Stimulated activated memory B cell treated with anti-CD40 and anti-IgM and Interleukin-4, amounts not matched to agents 10 μg/mL and 1 μg/mL and 100 μg/mL, for 72 hours (primary cell): ENCODE measurements at regions not wholly inside any gene's neighbourhood (a gene's known extent, or its start where the extent isn't known, plus 50 kb on each side); places are given as distances from the start of the nearest gene placed in this dataset.
"Not testable (repeated sequence)": the region's sequence is repeated elsewhere in the genome, so short reads cannot be mapped to it uniquely, and the experiment has no call there.

Experiments
- ATAC-seq: fragments of 150-1000 bp; cut with Tn5 transposase; 2 replicates; pipeline ENCODE4 v1.10.0; 2021
- H3K27ac Mint-ChIP-seq: one replicate; pipeline ENCODE4 v1.8.0; 2022; ENCODE audit warnings: mild to moderate bottlenecking, mixed read lengths
- H3K27me3 Mint-ChIP-seq: one replicate; pipeline ENCODE4 v1.8.0; 2022; ENCODE audit warnings: mixed read lengths
- H3K36me3 Mint-ChIP-seq: one replicate; pipeline ENCODE4 v1.8.0; 2022; ENCODE audit warnings: mixed read lengths
- H3K4me1 Mint-ChIP-seq: one replicate; pipeline ENCODE4 v1.8.0; 2022; ENCODE audit warnings: mixed read lengths
- H3K4me3 Mint-ChIP-seq: one replicate; pipeline ENCODE4 v1.8.0; 2022; ENCODE audit warnings: mild to moderate bottlenecking, moderate library complexity, mixed read lengths
- H3K9me3 Mint-ChIP-seq: one replicate; pipeline ENCODE4 v1.8.0; 2022; ENCODE audit warnings: mixed read lengths

DNA sequence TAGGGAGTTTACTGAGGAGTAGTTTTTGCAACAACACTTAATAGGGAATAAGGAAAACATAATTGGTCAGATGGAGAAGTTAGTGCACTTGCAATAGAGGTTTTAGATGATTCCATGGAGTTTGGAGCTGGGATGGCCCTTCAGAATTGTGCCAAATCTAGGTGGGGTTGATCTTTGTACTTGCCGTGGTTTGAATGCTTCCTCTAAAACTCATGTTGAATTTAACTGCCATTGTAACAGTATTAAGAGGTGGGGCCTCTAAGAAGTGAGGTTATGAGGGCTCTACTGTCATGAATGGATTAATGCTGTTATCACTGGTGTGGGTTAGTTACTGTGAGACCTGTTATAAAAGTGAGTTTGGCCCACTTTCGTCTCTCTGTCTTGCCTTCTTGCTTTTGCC is 94.4 kb upstream of the BOD1L1 start:
- no peaks in the 10 kb centered on the region for H3K4me1 Mint-ChIP-seq
- no peak overlapping the region for H3K4me3 Mint-ChIP-seq
- H3K36me3 Mint-ChIP-seq, result no peaks in the 10 kb centered on the region
- no peak overlapping the region for H3K27ac Mint-ChIP-seq
- peaks cover 9% of the 10 kb centered on the region for H3K27me3 Mint-ChIP-seq
- ATAC-seq, result no peak
- H3K9me3 Mint-ChIP-seq, result no peaks in the 10 kb centered on the region

DNA sequence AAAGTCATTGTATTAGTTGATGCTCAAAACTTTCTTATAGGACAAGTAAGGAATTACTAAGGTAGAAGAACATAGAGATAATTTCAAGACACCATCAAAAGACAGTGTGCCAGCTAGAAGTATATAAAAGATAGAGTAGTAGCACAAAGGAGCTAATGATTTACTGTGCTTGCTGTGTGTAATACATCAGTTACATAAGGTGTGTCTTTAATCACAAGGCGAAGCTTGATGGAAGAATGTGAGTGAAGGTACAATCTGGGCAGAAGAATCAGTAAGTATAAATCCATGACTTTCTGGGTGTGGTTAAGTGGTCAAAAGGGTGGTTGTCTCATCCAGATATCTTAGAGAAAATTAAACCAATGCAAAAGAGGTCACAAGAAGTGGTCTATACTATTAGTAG is 95.1 kb upstream of the BOD1L1 start:
- H3K36me3 Mint-ChIP-seq, result no peaks in the 10 kb centered on the region
- H3K4me1 Mint-ChIP-seq, result no peaks in the 10 kb centered on the region
- H3K9me3 Mint-ChIP-seq, result no peaks in the 10 kb centered on the region
- H3K4me3 Mint-ChIP-seq, result no peak overlapping the region
- ATAC-seq, result no peak
- peaks cover 2% of the 10 kb centered on the region for H3K27me3 Mint-ChIP-seq
- no peak overlapping the region for H3K27ac Mint-ChIP-seq

DNA sequence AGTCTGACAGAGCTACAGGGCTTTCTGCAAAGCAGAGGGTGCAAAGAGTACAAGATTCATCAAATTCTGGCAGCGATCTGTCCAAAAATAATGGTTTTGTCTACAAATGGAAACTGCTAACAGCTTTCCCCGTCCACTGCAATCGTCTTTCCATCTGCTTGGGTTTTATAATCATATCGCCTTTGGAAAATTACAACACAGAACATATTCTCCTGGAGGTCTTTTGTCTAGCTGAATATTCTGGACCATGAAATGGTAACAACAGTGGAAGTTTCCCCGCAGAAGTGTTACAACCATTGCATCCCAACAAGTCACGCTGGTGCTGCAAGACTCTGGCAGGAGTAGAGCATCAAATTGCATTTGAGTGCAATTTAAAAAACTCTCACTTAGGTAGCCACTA is 101.2 kb upstream of the BOD1L1 start:
- H3K9me3 Mint-ChIP-seq, result no peaks in the 10 kb centered on the region
- no peaks in the 10 kb centered on the region for H3K36me3 Mint-ChIP-seq
- H3K27me3 Mint-ChIP-seq, result no peaks in the 10 kb centered on the region
- no peaks in the 10 kb centered on the region for H3K4me1 Mint-ChIP-seq
- H3K4me3 Mint-ChIP-seq, result no peak overlapping the region
- H3K27ac Mint-ChIP-seq, result no peak overlapping the region
- no peak for ATAC-seq

DNA sequence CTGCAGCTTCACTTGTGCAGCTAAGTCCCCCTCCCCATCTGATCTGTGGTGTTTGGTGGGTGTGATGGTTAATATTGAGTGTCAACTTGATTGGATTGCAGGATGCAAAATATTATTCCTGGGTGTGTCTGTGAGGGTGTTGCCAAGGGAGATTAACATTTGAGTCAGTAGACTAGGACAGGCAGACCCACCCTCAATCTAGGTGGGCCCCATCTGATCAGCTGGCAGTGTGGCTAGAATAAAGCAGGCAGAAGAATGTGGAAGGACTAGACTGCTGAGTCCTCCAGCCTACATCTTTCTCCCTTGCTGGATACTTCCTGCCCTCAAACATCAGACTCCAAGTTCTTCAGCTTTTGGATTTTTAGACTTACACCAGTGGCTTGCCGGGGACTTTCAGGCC is 103.5 kb upstream of the BOD1L1 start:
- H3K36me3 Mint-ChIP-seq, result no peaks in the 10 kb centered on the region
- H3K4me1 Mint-ChIP-seq, result no peaks in the 10 kb centered on the region
- H3K9me3 Mint-ChIP-seq, result no peaks in the 10 kb centered on the region
- no peaks in the 10 kb centered on the region for H3K27me3 Mint-ChIP-seq
- no peak overlapping the region for H3K4me3 Mint-ChIP-seq
- no peak for ATAC-seq
- no peak overlapping the region for H3K27ac Mint-ChIP-seq

DNA sequence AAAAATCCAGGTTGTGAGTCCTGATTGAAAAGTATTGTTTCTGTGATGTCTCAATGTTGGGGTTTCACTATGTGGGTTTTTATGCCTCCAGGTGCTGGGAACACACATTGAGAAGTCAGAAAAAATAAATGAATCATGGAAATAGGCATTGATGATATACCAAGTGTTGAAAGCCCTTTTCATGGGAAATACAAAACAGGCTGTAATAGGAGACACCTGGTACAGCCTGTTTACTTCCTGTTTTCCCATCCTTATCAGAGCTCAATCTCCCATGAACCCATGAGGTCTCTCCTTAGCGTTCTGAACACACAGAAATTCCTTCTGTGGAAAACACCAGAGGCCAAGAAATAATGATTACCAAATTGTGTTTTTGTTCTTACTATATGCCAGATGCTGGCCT is 106.3 kb upstream of the BOD1L1 start:
- Mint-ChIP-seq H3K36me3 (no peaks in the 10 kb centered on the region), H3K27me3 (no peaks in the 10 kb centered on the region), H3K27ac (no peak overlapping the region), H3K4me3 (no peak overlapping the region), H3K4me1 (no peaks in the 10 kb centered on the region), H3K9me3 (no peaks in the 10 kb centered on the region)
- ATAC-seq, result no peak

DNA sequence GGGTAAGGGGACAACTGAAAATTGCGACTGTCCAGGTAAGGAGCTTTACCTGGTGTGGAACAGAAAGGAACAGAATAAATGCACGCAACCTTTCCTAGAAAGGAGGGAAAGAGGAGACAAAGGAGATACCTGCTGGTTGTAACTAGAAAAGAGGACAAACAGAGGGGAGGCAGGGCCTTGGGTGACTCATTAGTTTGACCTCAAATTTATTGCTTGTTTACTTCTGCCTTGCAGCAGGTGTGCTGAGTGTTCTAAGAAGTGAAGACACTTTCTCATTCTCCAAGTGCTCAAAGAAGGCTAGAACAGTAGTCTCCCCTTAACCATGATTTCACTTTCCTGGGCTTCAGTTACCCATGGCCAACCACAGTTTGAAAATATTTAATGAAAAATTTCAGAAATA is 123.1 kb upstream of the BOD1L1 start:
- no peaks in the 10 kb centered on the region for H3K36me3 Mint-ChIP-seq
- no peak for ATAC-seq
- peaks cover 27% of the 10 kb centered on the region for H3K27me3 Mint-ChIP-seq
- no peak overlapping the region for H3K4me3 Mint-ChIP-seq
- no peak overlapping the region for H3K27ac Mint-ChIP-seq
- H3K9me3 Mint-ChIP-seq, result no peaks in the 10 kb centered on the region
- H3K4me1 Mint-ChIP-seq, result no peaks in the 10 kb centered on the region

DNA sequence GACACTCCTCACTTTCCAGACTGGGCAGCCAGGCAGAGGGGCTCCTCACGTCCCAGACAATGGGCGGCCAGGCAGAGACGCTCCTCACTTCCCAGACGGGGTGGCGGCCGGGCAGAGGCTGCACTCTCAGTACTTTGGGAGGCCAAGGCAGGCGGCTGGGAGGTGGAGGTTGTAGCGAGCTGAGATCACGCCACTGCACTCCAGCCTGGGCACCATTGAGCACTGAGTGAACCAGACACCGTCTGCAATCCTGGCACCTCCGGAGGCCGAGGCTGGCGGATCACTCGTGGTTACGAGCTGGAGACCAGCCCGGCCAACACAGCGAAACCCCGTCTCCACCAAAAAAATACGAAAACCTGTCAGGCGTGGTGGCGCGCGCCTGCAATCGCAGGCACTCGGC is 134.1 kb upstream of the BOD1L1 start:
- not testable (repeated sequence) for ATAC-seq, H3K9me3 Mint-ChIP-seq, H3K27me3 Mint-ChIP-seq, H3K4me1 Mint-ChIP-seq, H3K27ac Mint-ChIP-seq, H3K36me3 Mint-ChIP-seq, H3K4me3 Mint-ChIP-seq

DNA sequence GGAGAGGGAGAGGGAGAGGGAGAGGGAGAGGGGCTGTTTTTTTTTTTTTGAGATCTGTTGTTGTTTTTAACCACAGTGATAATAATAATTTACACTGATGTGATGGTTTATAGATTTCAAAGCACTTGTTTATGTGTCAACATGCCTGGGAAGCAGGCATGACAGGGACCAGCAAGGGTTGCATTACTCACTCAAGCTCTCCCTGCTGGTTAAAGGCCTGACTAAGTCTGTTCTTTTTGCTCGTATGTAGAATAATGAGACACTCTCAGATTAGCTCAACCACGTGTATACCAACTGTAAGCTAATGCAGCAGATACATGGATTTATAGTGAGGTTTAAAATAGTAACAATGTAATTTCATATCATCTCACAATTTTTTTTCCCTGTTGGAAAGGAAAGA is 134.6 kb upstream of the BOD1L1 start:
- H3K27me3 Mint-ChIP-seq, result no peaks in the 10 kb centered on the region
- no peak overlapping the region for H3K4me3 Mint-ChIP-seq
- no peak for ATAC-seq
- no peaks in the 10 kb centered on the region for H3K36me3 Mint-ChIP-seq
- peaks cover 8% of the 10 kb centered on the region for H3K4me1 Mint-ChIP-seq
- H3K27ac Mint-ChIP-seq, result no peak overlapping the region
- peaks cover 8% of the 10 kb centered on the region for H3K9me3 Mint-ChIP-seq

DNA sequence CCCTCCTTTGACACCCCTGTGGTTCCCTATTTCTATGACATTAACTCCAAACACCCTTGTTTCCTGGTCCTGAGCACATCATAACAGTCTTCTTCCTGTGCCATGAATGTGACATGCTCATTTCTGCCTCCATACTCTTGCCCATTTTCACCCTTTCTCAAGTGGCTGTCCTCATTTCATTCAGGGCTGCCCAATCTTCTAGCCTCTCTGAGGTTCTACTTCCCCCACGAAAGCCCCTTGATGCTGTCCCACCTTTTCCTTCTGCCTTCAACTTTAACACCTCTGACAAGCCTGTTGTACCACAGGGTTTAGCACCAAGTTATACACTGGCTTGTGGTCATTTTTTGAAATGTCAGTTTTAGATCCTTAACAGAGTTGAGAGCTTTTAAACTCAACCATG is 136.2 kb upstream of the BOD1L1 start:
- H3K4me1 Mint-ChIP-seq, result peaks cover 8% of the 10 kb centered on the region
- ATAC-seq, result no peak
- H3K27me3 Mint-ChIP-seq, result no peaks in the 10 kb centered on the region
- H3K36me3 Mint-ChIP-seq, result no peaks in the 10 kb centered on the region
- no peak overlapping the region for H3K27ac Mint-ChIP-seq
- no peak overlapping the region for H3K4me3 Mint-ChIP-seq
- H3K9me3 Mint-ChIP-seq, result peaks cover 3% of the 10 kb centered on the region

DNA sequence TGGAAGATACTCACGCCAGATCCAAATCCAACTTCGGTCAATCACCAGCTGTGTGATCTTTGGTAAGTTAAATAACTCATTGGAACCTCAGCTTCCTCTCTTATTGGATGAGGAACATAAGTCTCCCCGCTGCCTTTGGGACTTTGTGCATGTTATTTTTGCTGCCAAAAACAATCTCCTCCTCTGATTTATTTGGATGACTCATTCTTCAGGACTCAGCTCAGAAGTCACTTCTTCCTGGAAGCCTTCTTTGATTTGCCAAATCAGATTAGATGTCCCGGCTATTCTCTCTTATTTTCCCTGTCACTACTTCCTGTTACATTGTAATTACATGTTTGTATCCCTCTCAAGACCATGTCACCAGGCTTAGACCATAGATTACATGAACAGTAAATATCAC is 138.0 kb upstream of the BOD1L1 start:
- H3K27me3 Mint-ChIP-seq, result no peaks in the 10 kb centered on the region
- no peak overlapping the region for H3K4me3 Mint-ChIP-seq
- no peak overlapping the region for H3K27ac Mint-ChIP-seq

DNA sequence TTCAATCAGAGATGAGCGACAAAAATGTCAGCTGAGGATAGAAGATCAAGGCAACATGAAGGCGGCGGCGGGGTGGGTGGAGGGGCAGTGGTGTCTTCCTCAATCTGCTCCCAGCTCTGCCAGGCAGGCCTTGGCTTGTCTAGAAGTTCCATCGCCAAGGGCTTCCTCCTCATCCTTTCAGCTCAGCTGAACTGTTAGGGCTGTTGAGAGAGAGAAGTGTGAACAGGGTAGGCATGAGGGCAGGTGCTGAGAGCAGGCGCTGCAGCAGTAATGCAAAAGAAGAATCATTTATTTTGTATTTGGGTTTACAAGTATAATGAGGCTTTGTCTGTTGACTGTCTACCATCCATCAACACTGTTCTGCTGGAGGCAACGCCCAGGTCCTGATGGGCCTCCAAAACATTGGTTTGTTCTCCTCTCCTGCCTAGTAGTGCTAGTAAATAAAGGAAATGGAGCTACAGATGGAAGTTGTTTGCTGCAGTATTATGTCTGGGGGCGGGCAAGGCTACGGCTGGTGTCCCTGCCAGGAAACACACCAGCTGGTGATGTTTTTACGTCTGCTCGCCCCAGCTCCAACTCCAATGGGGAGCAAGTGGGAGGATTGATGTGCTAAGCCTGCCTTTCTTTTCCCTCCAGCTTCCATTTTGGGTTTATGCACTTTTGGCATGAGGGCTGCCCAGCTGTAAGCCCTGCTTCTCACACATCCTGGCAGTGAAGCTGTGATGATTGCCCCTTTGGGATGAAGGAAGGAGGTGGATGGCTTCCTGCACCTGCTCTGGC is 139.4 kb upstream of the BOD1L1 start:
- Mint-ChIP-seq H3K9me3 (peaks cover 6% of the 10 kb centered on the region), H3K27me3 (no peaks in the 10 kb centered on the region), H3K4me1 (peaks cover 8% of the 10 kb centered on the region), H3K4me3 (no peak overlapping the region), H3K36me3 (peaks cover 2% of the 10 kb centered on the region), H3K27ac (no peak overlapping the region)
- no peak for ATAC-seq

More for the DNA sequence above, 138.0 kb upstream of the BOD1L1 start:
- Mint-ChIP-seq H3K9me3 (no peaks in the 10 kb centered on the region), H3K4me1 (peaks cover 8% of the 10 kb centered on the region), H3K36me3 (no peaks in the 10 kb centered on the region)
- ATAC-seq, result no peak

DNA sequence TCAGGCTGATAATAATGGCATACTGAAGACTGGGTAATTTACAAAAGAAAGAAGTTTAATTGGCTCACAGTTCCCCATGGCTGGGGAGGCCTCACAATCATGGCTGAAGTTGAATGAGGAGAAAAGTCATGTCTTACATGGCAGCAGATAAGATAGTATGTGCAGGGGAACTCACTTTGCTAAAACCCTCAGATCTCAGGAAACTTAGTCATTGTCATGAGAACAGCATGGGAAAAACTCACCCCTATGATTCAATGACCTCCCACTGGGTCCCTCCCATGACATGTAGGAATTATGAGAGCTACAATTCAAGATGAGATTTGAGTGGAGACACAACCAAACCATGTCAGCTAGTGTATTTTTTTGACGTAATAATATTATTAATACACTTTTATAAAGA is 149.8 kb upstream of the BOD1L1 start:
- H3K9me3 Mint-ChIP-seq, result peaks cover 8% of the 10 kb centered on the region
- H3K27ac Mint-ChIP-seq, result no peak overlapping the region
- H3K27me3 Mint-ChIP-seq, result no peaks in the 10 kb centered on the region
- H3K4me1 Mint-ChIP-seq, result no peaks in the 10 kb centered on the region
- H3K4me3 Mint-ChIP-seq, result no peak overlapping the region
- ATAC-seq, result no peak
- H3K36me3 Mint-ChIP-seq, result peaks cover under 1% of the 10 kb centered on the region

DNA sequence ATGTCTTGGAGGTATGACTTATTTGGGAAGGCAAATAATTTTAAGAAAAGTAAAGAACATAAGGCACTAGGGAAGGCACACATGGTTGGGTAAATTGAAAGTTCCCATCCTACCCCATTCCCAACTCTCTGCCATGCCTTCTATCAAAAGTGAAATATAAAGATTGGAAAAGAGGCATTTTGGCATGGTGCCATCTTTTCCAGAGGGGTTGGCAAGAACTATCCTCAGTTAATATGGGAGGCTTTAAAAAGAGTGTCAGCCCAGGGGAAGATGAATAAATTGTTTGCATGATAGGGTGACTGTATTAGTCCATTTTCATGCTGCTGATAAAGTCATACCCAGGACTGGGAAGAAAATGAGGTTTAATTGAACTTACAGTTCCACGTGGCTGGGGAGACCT is 150.8 kb upstream of the BOD1L1 start:
- Mint-ChIP-seq H3K4me1 (no peaks in the 10 kb centered on the region), H3K36me3 (no peaks in the 10 kb centered on the region), H3K4me3 (no peak overlapping the region), H3K27me3 (no peaks in the 10 kb centered on the region), H3K27ac (no peak overlapping the region), H3K9me3 (peaks cover 8% of the 10 kb centered on the region)
- no peak for ATAC-seq

DNA sequence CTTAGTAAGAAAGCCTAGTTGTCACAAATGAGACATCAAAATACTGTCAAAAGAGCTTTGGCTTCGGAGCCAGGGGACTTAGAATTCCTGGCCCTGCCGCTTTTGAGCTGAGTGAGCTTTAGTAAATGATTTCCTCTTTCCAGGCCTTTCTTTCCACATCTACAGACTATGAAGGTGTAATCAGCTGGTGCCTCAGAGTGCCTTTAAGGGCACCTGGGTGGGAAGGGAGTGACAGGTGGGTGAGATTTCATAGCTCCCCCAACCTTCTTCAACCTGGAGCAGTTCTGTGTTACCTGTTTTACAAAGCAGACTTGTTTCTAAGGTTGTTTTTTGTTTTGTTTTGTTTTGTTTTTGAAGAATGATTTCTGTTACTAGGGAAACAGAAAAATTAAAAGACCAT is 154.7 kb upstream of the BOD1L1 start:
- H3K27ac Mint-ChIP-seq, result no peak overlapping the region
- H3K27me3 Mint-ChIP-seq, result no peaks in the 10 kb centered on the region
- no peak for ATAC-seq
- peaks cover 6% of the 10 kb centered on the region for H3K4me1 Mint-ChIP-seq
- H3K36me3 Mint-ChIP-seq, result no peaks in the 10 kb centered on the region
- H3K9me3 Mint-ChIP-seq, result peaks cover 5% of the 10 kb centered on the region
- no peak overlapping the region for H3K4me3 Mint-ChIP-seq

DNA sequence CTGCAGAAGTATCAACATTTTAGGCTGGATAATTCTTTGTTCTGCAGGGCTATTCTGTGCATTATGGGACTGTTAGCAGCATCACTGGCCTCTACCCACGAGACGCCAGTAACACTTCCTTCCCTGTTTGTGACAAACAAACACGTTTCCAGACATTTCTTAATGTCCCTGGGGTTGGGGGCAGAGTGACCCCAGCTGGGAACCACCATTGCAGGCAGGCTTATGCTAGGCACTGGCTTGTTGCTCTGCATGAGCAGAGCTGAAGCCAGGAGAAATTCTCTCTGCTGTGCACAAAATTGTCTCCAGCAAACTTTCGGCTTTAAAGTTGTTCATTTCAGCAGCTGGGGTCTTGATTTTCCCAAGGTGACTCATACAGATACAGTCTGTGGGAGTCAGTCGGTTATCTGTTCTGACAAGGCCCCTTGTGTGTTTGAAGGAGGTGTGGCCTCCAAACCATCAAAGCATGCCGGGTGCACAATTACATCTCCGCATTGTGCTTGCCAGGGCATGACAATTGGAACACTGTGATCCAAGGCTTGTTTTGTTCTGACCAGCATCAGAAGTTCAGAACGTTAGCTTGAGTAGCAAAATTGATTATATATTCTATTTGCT is 156.4 kb upstream of the BOD1L1 start:
- Mint-ChIP-seq H3K27me3 (no peaks in the 10 kb centered on the region), H3K27ac (peak overlapping the region; percentile 5), H3K4me3 (no peak overlapping the region), H3K36me3 (no peaks in the 10 kb centered on the region), H3K4me1 (peaks cover 12% of the 10 kb centered on the region), H3K9me3 (no peaks in the 10 kb centered on the region)
- peak; percentile 73 for ATAC-seq

DNA sequence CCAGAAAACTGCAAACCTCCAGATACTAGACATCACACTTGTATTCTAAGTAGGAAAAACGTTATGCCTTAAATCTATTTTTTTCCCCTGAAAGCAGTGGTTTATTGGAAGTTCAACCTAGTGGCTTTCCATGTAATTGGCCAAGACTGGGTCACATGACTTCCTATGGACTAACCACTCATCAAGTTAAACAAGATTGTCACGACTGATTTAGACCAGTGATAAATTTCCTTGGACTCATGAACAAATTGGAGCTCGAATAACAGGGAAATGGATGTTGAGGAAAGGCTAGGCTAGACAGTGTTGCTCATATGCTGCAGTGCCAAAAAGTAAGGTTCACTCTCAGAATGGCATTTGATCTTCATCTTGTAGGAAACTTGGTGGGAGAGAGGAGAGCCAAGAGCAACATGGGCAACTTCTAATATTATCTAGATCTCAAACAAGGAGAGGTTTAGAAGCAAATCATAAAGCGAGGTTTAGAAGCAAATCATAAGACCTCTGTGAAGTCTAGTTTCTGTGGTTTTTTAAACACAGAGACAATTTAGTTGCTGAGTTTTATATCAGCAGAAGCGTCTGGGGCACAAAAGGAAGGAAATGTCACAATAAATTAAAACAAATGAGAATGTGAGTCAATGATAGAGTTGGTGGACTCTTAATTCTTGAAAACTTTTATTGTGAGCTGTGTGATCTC is 165.6 kb upstream of the BOD1L1 start:
- H3K36me3 Mint-ChIP-seq, result no peaks in the 10 kb centered on the region
- H3K27ac Mint-ChIP-seq, result no peak overlapping the region
- no peaks in the 10 kb centered on the region for H3K4me1 Mint-ChIP-seq
- H3K4me3 Mint-ChIP-seq, result no peak overlapping the region
- no peak for ATAC-seq
- H3K9me3 Mint-ChIP-seq, result peaks cover 6% of the 10 kb centered on the region
- peaks cover 31% of the 10 kb centered on the region for H3K27me3 Mint-ChIP-seq
